ENCODE measurements at regions not wholly inside any gene's neighbourhood (a gene's known extent, or its start where the extent isn't known, plus 50 kb on each side); places are given as distances from the start of the nearest gene placed in this dataset.
A peak's percentile ranks its signal among the peaks of the same experiment; 100 is the strongest.

GRCh38 chr12:91622037-91622436, 439.4 kb upstream of the DCN start:
- H3K27ac ChIP-seq = no peak overlapping the region
- TF ChIP-seq CTCF (conservative IDR thresholded peaks at IDR 0.05) (no peak), ZFX (IDR thresholded peaks at IDR 0.05) (no peak)

DNA sequence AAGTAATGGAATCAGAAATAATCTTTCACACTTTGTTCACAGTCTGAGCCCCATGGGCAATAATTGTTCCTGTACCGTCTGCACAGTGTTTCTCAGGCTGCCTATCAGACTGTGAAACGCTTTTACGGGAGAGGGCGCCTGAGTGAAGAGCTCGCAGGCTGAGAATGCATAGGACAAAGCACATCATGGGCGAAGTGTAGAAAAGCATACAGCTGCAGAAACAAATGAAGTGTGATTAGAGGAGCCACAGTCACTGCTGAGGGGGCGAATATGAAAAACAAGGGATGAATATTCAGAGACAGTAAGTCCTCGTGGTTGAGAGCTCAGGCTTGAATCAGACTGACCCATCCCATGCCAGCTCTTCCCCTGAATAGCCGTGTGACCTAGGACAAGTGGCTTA, 438.4 kb upstream of the DCN start:
- TF ChIP-seq ZFX (IDR thresholded peaks at IDR 0.05) (no peak), CTCF (conservative IDR thresholded peaks at IDR 0.05) (no peak)
- H3K27ac ChIP-seq = no peak overlapping the region

DNA sequence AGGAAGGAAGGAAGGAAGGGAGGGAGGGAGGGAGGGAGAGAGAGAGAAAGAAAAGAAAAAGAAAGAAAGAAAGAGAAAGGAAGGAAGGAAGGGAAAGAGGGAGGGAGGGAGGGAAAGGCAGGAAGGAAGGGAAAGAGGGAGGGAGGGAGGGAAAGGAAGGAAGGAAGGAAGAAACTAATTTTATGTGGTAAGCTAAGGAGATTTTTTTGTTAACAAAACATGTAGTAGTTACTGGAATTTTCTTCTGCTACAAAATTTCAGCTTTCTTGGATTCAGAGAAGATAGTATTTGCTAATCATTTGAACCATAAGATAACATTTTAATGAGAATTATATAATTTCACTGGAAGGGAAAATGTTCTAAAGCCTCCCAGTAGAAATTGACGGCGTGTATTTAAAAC, 437.8 kb upstream of the DCN start:
- TF ChIP-seq CTCF (conservative IDR thresholded peaks at IDR 0.05) (no peak), ZFX (IDR thresholded peaks at IDR 0.05) (no peak)
- H3K27ac ChIP-seq = no peak overlapping the region

- H3K27ac ChIP-seq = peak overlapping the region; percentile 72; the same call in 1 of the 2 replicates
- no peak for TF ChIP-seq CTCF (conservative IDR thresholded peaks at IDR 0.05)
- TF ChIP-seq ZFX (IDR thresholded peaks at IDR 0.05) = no peak
Observed at GRCh38 chr12:91618281-91618680, 435.7 kb upstream of the DCN start.

- no peak overlapping the region for H3K27ac ChIP-seq
- TF ChIP-seq ZFX (IDR thresholded peaks at IDR 0.05) (no peak), CTCF (conservative IDR thresholded peaks at IDR 0.05) (no peak)
Observed at GRCh38 chr12:91617818-91618217, 435.2 kb upstream of the DCN start.

GRCh38 chr12:91616416-91616815, 433.8 kb upstream of the DCN start:
- TF ChIP-seq ZFX (IDR thresholded peaks at IDR 0.05) (no peak), CTCF (conservative IDR thresholded peaks at IDR 0.05) (no peak)
- no peak overlapping the region for H3K27ac ChIP-seq

GRCh38 chr12:91613223-91613779, 430.7 kb upstream of the DCN start:
- TF ChIP-seq ZFX (IDR thresholded peaks at IDR 0.05) (no peak), CTCF (conservative IDR thresholded peaks at IDR 0.05) (no peak)
- no peak overlapping the region for H3K27ac ChIP-seq
